GM12878 (cell line): ENCODE measurements at regions not wholly inside any gene's neighbourhood (a gene's known extent, or its start where the extent isn't known, plus 50 kb on each side); places are given as distances from the start of the nearest gene placed in this dataset.

ENCODE experiments used
- CTCF ChIP-seq, 3 experiments: IDR thresholded peaks in 2 of 3; conservative IDR thresholded peaks in 1 of 3; 2 replicates each; pipeline ENCODE4 v1.5.1; 2011; ENCODE audit warnings: low read depth in 3 of 3, low read length in 3 of 3, mild to moderate bottlenecking in 3 of 3, control low read depth in 2 of 3, moderate library complexity in 2 of 3, inconsistent platforms in 1 of 3, mixed read lengths in 1 of 3; ENCODE audit not compliant: control insufficient read depth in 2 of 3, insufficient read depth in 1 of 3; ENCODE audit errors: extremely low read depth in 1 of 3
- POLR2A ChIP-seq: IDR thresholded peaks from 2 replicates; pipeline ENCODE4 v1.6.1; 2011; ENCODE audit warnings: low read depth, mild to moderate bottlenecking, low read length
- TF ChIP-seq, protein P1 (sequence below): IDR thresholded peaks from 2 replicates; pipeline ENCODE4 v1.6.1; 2011; ENCODE audit warnings: mild to moderate bottlenecking, low read depth, low read length, moderate library complexity; ENCODE audit not compliant: insufficient replicate concordance

- TF ChIP-seq POLR2A (no peak), CTCF (IDR thresholded peaks at IDR 0.05 in 2 of 3, conservative IDR thresholded peaks at IDR 0.05 in 1 of 3; ENCODE audit: control insufficient read depth in 2 of 3, extremely low read depth in 1 of 3, insufficient read depth in 1 of 3, low read depth in 3 of 3, low read length in 3 of 3) (no peak)
- TF ChIP-seq, protein P1, sequence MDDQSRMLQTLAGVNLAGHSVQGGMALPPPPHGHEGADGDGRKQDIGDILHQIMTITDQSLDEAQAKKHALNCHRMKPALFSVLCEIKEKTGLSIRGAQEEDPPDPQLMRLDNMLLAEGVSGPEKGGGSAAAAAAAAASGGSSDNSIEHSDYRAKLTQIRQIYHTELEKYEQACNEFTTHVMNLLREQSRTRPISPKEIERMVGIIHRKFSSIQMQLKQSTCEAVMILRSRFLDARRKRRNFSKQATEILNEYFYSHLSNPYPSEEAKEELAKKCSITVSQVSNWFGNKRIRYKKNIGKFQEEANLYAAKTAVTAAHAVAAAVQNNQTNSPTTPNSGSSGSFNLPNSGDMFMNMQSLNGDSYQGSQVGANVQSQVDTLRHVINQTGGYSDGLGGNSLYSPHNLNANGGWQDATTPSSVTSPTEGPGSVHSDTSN, result no peak
Measured at GRCh38 chr1:22327411-22327810, 124.2 kb upstream of the ZBTB40 start.
